Neuronal stem cell (in vitro differentiated cells): ENCODE measurements at regions not wholly inside any gene's neighbourhood (a gene's known extent, or its start where the extent isn't known, plus 50 kb on each side); places are given as distances from the start of the nearest gene placed in this dataset.

ENCODE experiments used
- DNase-seq: peaks from one replicate; pipeline ENCODE4 v3.0.0-alpha.2; 2013; ENCODE audit warnings: low spot score
- H2AFZ ChIP-seq: one replicate; pipeline ENCODE4 v1.6.1; 2013; ENCODE audit warnings: mild to moderate bottlenecking, low read length, inconsistent platforms
- H2AK5ac ChIP-seq: 2 replicates; pipeline ENCODE4 v1.6.1; 2013; ENCODE audit warnings: low read depth, mild to moderate bottlenecking, inconsistent platforms, low read length, moderate library complexity, mixed read lengths
- H2BK120ac ChIP-seq: 2 replicates; pipeline ENCODE4 v1.6.1; 2013; ENCODE audit warnings: low read depth, mild to moderate bottlenecking, inconsistent platforms, low read length, moderate library complexity, mixed read lengths
- H2BK12ac ChIP-seq: one replicate; pipeline ENCODE4 v1.6.1; 2013; ENCODE audit warnings: low read length, inconsistent platforms
- H2BK15ac ChIP-seq: 2 replicates; pipeline ENCODE4 v1.6.1; 2013; ENCODE audit warnings: mild to moderate bottlenecking, low read length, inconsistent platforms, mixed read lengths
- H2BK5ac ChIP-seq: one replicate; pipeline ENCODE4 v1.6.1; 2013; ENCODE audit warnings: inconsistent platforms, mild to moderate bottlenecking, low read length, moderate library complexity
- H3K14ac ChIP-seq: one replicate; pipeline ENCODE4 v1.6.1; 2013; ENCODE audit warnings: low read length, inconsistent platforms
- H3K18ac ChIP-seq: 2 replicates; pipeline ENCODE4 v1.6.1; 2013; ENCODE audit warnings: low read length, inconsistent platforms
- H3K23ac ChIP-seq: 2 replicates; pipeline ENCODE4 v1.6.1; 2013; ENCODE audit warnings: low read depth, mild to moderate bottlenecking, mixed read lengths, low read length, inconsistent platforms; ENCODE audit not compliant: poor library complexity
- H3K27ac ChIP-seq: replicated peaks from 3 replicates; pipeline ENCODE4 v1.5.1; 2013; ENCODE audit warnings: low read length, inconsistent platforms
- H3K27me3 ChIP-seq, 3 experiments: 2 replicates each; pipeline ENCODE4 v1.6.1; 2013; ENCODE audit warnings: low read length in 3 of 3, mild to moderate bottlenecking in 2 of 3, inconsistent platforms in 1 of 3, low read depth in 1 of 3, mixed read lengths in 1 of 3, moderate library complexity in 1 of 3; ENCODE audit not compliant: control insufficient read depth in 3 of 3, insufficient read depth in 3 of 3
- H3K36me3 ChIP-seq, 2 donors: replicated peaks in 1 of 2; 2 replicates each; pipeline ENCODE4 v1.6.1; 2013; ENCODE audit warnings: low read length in 2 of 2; ENCODE audit not compliant: control insufficient read depth in 2 of 2, insufficient read depth in 2 of 2
- H3K4ac ChIP-seq: 2 replicates; pipeline ENCODE4 v1.6.1; 2013; ENCODE audit warnings: inconsistent platforms, mild to moderate bottlenecking, low read length, moderate library complexity
- H3K4me1 ChIP-seq, 2 donors: 1 replicate in 1 of 2; 2 replicates in 1 of 2; pipeline ENCODE4 v1.6.1; 2013; ENCODE audit warnings: low read length in 2 of 2, low read depth in 1 of 2; ENCODE audit not compliant: control insufficient read depth in 2 of 2, insufficient read depth in 1 of 2
- H3K4me2 ChIP-seq: one replicate; pipeline ENCODE4 v1.6.1; 2013; ENCODE audit warnings: mild to moderate bottlenecking, low read length, inconsistent platforms; ENCODE audit not compliant: insufficient read depth, poor library complexity, severe bottlenecking
- H3K4me3 ChIP-seq, 2 donors: 2 replicates each; pipeline ENCODE4 v1.5.1; 2013; ENCODE audit warnings: low read length in 2 of 2, mild to moderate bottlenecking in 2 of 2, inconsistent platforms in 1 of 2, moderate library complexity in 1 of 2
- H3K79me1 ChIP-seq: one replicate; pipeline ENCODE4 v1.6.1; 2013; ENCODE audit warnings: low read depth, mild to moderate bottlenecking, inconsistent platforms, low read length, moderate library complexity
- H3K9ac ChIP-seq: one replicate; pipeline ENCODE4 v1.6.1; 2013; ENCODE audit warnings: mild to moderate bottlenecking, low read depth, low read length, inconsistent platforms; ENCODE audit not compliant: poor library complexity
- H3K9me3 ChIP-seq, 2 donors: replicated peaks in 1 of 2; 2 replicates each; pipeline versions ENCODE3 to v1.6.1; 2013; ENCODE audit warnings: low read length in 2 of 2, mild to moderate bottlenecking in 2 of 2, inconsistent platforms in 1 of 2, low read depth in 1 of 2, mixed read lengths in 1 of 2, moderate library complexity in 1 of 2; ENCODE audit not compliant: control insufficient read depth in 2 of 2, insufficient read depth in 1 of 2
- H4K8ac ChIP-seq: one replicate; pipeline ENCODE4 v1.6.1; 2013; ENCODE audit warnings: low read depth, mild to moderate bottlenecking, inconsistent platforms, low read length, moderate library complexity
- H4K91ac ChIP-seq: one replicate; pipeline ENCODE4 v1.6.1; 2013; ENCODE audit warnings: low read length, low read depth, mild to moderate bottlenecking, inconsistent platforms; ENCODE audit not compliant: poor library complexity
- WGBS, 2 donors: extraction: QIAGEN DNeasy Blood & Tissue Kit; methylation state at CpG; one replicate each; pipeline ENCODE4 v1.1.7; 2013; ENCODE audit warnings: missing lambda C conversion rate in 2 of 2, mixed read lengths in 1 of 2; ENCODE audit not compliant: insufficient read length in 2 of 2, insufficient replicate concordance in 1 of 2; ENCODE audit errors: extremely low coverage in 2 of 2; 5-methylcytosine and 5-hydroxymethylcytosine counted together

DNA sequence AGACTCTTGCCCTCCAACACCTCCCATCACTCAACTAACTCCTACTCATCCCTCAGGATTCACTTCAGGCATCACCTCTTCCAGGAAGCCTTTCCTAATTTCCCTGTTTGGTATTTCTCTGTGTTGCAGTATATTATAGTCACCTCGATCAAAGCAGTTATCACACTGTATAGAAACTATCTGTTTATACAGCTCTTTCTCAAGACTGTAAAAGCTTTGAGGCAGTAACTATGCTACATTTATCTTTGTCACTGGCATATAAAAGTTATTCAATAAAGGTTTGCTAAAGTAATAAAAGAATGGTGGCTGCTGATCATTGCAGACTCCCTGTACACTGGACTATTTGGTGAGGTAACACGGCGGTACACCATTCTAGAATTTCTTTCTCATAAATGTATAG, 284.9 kb downstream of the PAX3 start:
- Histone ChIP-seq H3K23ac (no peak overlapping the region), H2BK12ac (no peak overlapping the region), H4K8ac (no peak overlapping the region), H4K91ac (no peak overlapping the region), H3K27ac (no peak overlapping the region), H3K4ac (no peak overlapping the region), H2BK120ac (no peak overlapping the region), H2AFZ (no peak overlapping the region), H2BK5ac (no peak overlapping the region), H3K18ac (no peak overlapping the region), H3K27me3 (peaks cover 0 to 2% (median 0%) of the 10 kb centered on the region in 3 experiments), H3K4me3 (no peak overlapping the region), H3K36me3 (no peaks in the 10 kb centered on the region), H3K9me3 (no peaks in the 10 kb centered on the region), H3K79me1 (no peaks in the 10 kb centered on the region), H3K14ac (no peak overlapping the region), H3K9ac (no peak overlapping the region), H2AK5ac (no peak overlapping the region), H3K4me1 (no peaks in the 10 kb centered on the region), H3K4me2 (no peak overlapping the region), H2BK15ac (no peak overlapping the region)
- no peak for DNase-seq
- no CpG with 5 or more reads among the region's 3 CpGs for WGBS, 2 donors

DNA sequence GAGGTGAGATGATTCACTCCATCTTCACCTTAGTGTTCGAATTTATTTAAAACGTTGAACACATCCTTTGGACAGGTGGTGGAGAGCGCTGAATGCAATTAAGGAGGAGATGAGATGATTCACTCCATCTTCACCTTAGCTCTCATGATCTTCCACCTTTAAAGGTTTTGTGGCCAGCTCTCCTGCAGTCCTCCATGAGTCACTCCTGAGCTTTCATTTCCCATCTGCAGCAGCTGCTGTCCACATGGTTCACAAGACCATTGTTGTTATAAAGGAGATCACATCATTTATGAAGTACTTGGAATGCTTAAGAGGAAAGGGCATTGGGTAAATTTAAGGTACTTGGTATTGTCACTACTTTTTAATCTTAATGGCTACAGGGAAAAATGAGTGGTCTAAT, 298.5 kb downstream of the PAX3 start:
- Histone ChIP-seq H2BK5ac (no peak overlapping the region), H3K4me1 (peaks cover 0 to 4% of the 10 kb centered on the region in 2 donors), H3K23ac (no peak overlapping the region), H3K14ac (no peak overlapping the region), H2BK120ac (no peak overlapping the region), H3K4ac (no peak overlapping the region), H2BK12ac (no peak overlapping the region), H3K27me3 (no peaks in the 10 kb centered on the region), H3K27ac (no peak overlapping the region), H3K9me3 (no peaks in the 10 kb centered on the region), H3K9ac (no peak overlapping the region), H3K4me2 (no peak overlapping the region), H2BK15ac (no peak overlapping the region), H3K36me3 (no peaks in the 10 kb centered on the region), H2AK5ac (no peak overlapping the region), H4K91ac (no peak overlapping the region), H3K18ac (no peak overlapping the region), H3K79me1 (no peaks in the 10 kb centered on the region), H4K8ac (no peak overlapping the region), H3K4me3 (no peak overlapping the region), H2AFZ (no peak overlapping the region)
- no peak for DNase-seq
- no CpG with 5 or more reads among the region's 3 CpGs for WGBS, 2 donors

DNA sequence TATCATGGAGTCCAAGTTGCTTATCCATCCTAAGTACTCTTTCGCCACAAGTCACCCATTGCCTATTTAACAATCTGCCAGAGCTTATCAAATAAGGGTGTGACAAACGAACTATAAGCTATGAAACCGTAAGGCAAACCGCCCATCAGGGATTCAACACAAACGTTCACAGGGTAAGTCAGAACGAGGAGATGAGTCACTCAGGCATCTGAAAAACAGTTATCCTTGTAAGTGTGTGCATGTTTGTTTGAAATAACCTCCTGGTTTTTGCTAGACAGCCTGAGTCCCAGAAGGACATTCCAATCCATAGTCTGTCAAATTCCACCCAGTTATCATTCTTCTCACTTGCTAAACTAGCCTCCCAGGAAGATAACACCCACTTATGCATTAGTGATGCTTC, 299.1 kb downstream of the PAX3 start:
- H2BK12ac ChIP-seq = no peak overlapping the region
- no peak overlapping the region for H3K27ac ChIP-seq
- no peak overlapping the region for H3K23ac ChIP-seq
- H2AFZ ChIP-seq = no peak overlapping the region
- H2BK15ac ChIP-seq = no peak overlapping the region
- H3K4me3 ChIP-seq = no peak overlapping the region
- H3K9ac ChIP-seq = no peak overlapping the region
- H3K4ac ChIP-seq = no peak overlapping the region
- no peak for DNase-seq
- no peaks in the 10 kb centered on the region for H3K36me3 ChIP-seq
- no peaks in the 10 kb centered on the region for H3K79me1 ChIP-seq
- no peak overlapping the region for H3K14ac ChIP-seq
- no peak overlapping the region for H2BK5ac ChIP-seq
- H3K4me1 ChIP-seq = peaks cover 0 to 4% of the 10 kb centered on the region in 2 donors
- no peak overlapping the region for H3K4me2 ChIP-seq
- H3K9me3 ChIP-seq = no peaks in the 10 kb centered on the region
- H3K18ac ChIP-seq = no peak overlapping the region
- H2BK120ac ChIP-seq = no peak overlapping the region
- no peak overlapping the region for H4K91ac ChIP-seq
- H4K8ac ChIP-seq = no peak overlapping the region
- H3K27me3 ChIP-seq = no peaks in the 10 kb centered on the region
- WGBS, 2 donors = no CpG with 5 or more reads among the region's 6 CpGs
- no peak overlapping the region for H2AK5ac ChIP-seq

DNA sequence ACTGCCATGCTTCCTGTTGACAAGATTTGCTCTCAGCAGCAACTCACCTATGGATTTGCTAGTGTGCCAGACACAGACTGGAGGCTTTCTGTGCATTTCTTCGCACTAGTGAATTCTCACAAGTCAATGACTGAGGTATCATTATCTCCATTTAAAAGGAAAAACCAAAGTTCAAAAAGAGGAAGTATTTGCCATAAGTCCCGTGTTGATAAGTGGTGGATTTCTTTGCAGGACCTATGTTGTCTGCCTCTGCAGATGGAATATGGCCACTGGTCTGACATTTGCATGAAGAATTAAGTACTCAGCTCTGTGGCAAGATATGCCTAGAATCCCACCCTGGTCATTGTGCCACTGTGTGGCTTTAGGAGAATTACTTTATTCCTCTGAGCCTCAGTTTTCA, 299.6 kb downstream of the PAX3 start:
- Histone ChIP-seq H3K4me3 (no peak overlapping the region), H3K27ac (no peak overlapping the region), H3K4ac (no peak overlapping the region), H3K23ac (no peak overlapping the region), H2BK15ac (no peak overlapping the region), H3K4me2 (no peak overlapping the region), H2AFZ (no peak overlapping the region), H3K27me3 (no peaks in the 10 kb centered on the region), H3K9ac (no peak overlapping the region), H2BK120ac (no peak overlapping the region), H3K18ac (no peak overlapping the region), H2AK5ac (no peak overlapping the region), H3K4me1 (peaks cover 0 to 4% of the 10 kb centered on the region in 2 donors), H3K79me1 (no peaks in the 10 kb centered on the region), H3K14ac (no peak overlapping the region), H4K8ac (no peak overlapping the region), H3K36me3 (no peaks in the 10 kb centered on the region), H4K91ac (no peak overlapping the region), H2BK12ac (no peak overlapping the region), H3K9me3 (no peaks in the 10 kb centered on the region), H2BK5ac (no peak overlapping the region)
- DNase-seq = no peak
- WGBS, 2 donors = no CpG with 5 or more reads among the region's 2 CpGs
